Keratinocyte (primary cell): ENCODE measurements at regions not wholly inside any gene's neighbourhood (a gene's known extent, or its start where the extent isn't known, plus 50 kb on each side); places are given as distances from the start of the nearest gene placed in this dataset.
"Not testable (repeated sequence)": the region's sequence is repeated elsewhere in the genome, so short reads cannot be mapped to it uniquely, and the experiment has no call there.

Source experiments
- DNase-seq: peaks from one replicate; pipeline ENCODE4 v3.0.0-alpha.2; 2011; ENCODE audit warnings: low read depth, missing footprints, low spot score
- FAIRE-seq: peaks from 2 replicates; lab custom pipeline; 2011; peaks lifted over from hg19 to GRCh38; lab: Jason Lieb, UNC
- H2AFZ ChIP-seq: 2 replicates; pipeline ENCODE4 v1.6.0; 2012; ENCODE audit warnings: low read length, control low read depth, inconsistent platforms; ENCODE audit not compliant: control insufficient read depth
- H3K27ac ChIP-seq: 2 replicates; pipeline ENCODE4 v1.5.1; 2011; ENCODE audit warnings: low read length; ENCODE audit not compliant: control insufficient read depth, insufficient read depth
- H3K27me3 ChIP-seq: 3 replicates; pipeline ENCODE4 v1.6.0; 2011; ENCODE audit warnings: low read length; ENCODE audit not compliant: control insufficient read depth, insufficient read depth; ENCODE audit errors: extremely low read depth
- H3K36me3 ChIP-seq, 2 experiments: 2 replicates in 1 of 2; 3 replicates in 1 of 2; pipeline ENCODE4 v1.5.1; 2011; ENCODE audit warnings: low read length in 2 of 2, mild to moderate bottlenecking in 1 of 2; ENCODE audit not compliant: control insufficient read depth in 2 of 2, insufficient read depth in 2 of 2; ENCODE audit errors: extremely low read depth in 1 of 2
- H3K4me1 ChIP-seq: 3 replicates; pipeline ENCODE4 v1.5.1; 2011; ENCODE audit warnings: low read length; ENCODE audit not compliant: control insufficient read depth, insufficient read depth; ENCODE audit errors: extremely low read depth
- H3K4me2 ChIP-seq: 3 replicates; pipeline ENCODE4 v1.6.0; 2011; ENCODE audit warnings: low read depth, low read length; ENCODE audit not compliant: control insufficient read depth, insufficient read depth; ENCODE audit errors: extremely low read depth
- H3K4me3 ChIP-seq, 3 experiments: fragments of 200-600 bp in 1 of 3; sonication (generic) in 1 of 3; 2 replicates in 2 of 3; 3 replicates in 1 of 3; pipeline ENCODE4 v1.5.1; 2011 to 2016; ENCODE audit warnings: low read length in 3 of 3, mild to moderate bottlenecking in 3 of 3, control low read depth in 2 of 3, inconsistent platforms in 1 of 3, low read depth in 1 of 3, mixed read lengths in 1 of 3, mixed run types in 1 of 3, moderate library complexity in 1 of 3; ENCODE audit not compliant: control insufficient read depth in 2 of 3, insufficient read depth in 2 of 3; ENCODE audit errors: extremely low read depth in 1 of 3
- H3K79me2 ChIP-seq: 2 replicates; pipeline ENCODE4 v1.6.0; 2012; ENCODE audit warnings: low read length; ENCODE audit not compliant: control insufficient read depth, insufficient read depth
- H3K9ac ChIP-seq: 3 replicates; pipeline ENCODE4 v1.6.0; 2011; ENCODE audit warnings: low read length; ENCODE audit not compliant: control insufficient read depth, insufficient read depth; ENCODE audit errors: extremely low read depth
- H3K9me1 ChIP-seq: 3 replicates; pipeline ENCODE4 v1.6.0; 2011; ENCODE audit warnings: low read length; ENCODE audit not compliant: control insufficient read depth, insufficient read depth; ENCODE audit errors: extremely low read depth
- H3K9me3 ChIP-seq: 2 replicates; pipeline ENCODE4 v1.5.1; 2012; ENCODE audit warnings: low read depth, low read length; ENCODE audit not compliant: control insufficient read depth
- H4K20me1 ChIP-seq: 3 replicates; pipeline ENCODE4 v1.6.0; 2011; ENCODE audit warnings: low read length; ENCODE audit not compliant: control insufficient read depth, insufficient read depth; ENCODE audit errors: extremely low read depth
- CTCF ChIP-seq, 3 experiments: IDR thresholded peaks in 1 of 3; conservative IDR thresholded peaks in 1 of 3; optimal IDR thresholded peaks in 1 of 3; 2 replicates in 2 of 3; 3 replicates in 1 of 3; pipeline versions ENCODE3 to v1.5.1; 2011; ENCODE audit warnings: low read length in 3 of 3, mild to moderate bottlenecking in 3 of 3, moderate library complexity in 2 of 3, control low read depth in 1 of 3, inconsistent platforms in 1 of 3; ENCODE audit not compliant: insufficient read depth in 2 of 3; ENCODE audit errors: extremely low read depth in 1 of 3
- EZH2 ChIP-seq: IDR thresholded peaks from one replicate; pipeline ENCODE4 v1.6.1; 2012; ENCODE audit warnings: inconsistent platforms, mild to moderate bottlenecking, low read length, moderate library complexity
- dilution Hi-C: fragments of 300-500 bp; cut with MboI; formaldehyde crosslinking; loops from one replicate; pipeline ENCODE4 v1.7.0; 2020; ENCODE audit warnings: low sequenced_read_pairs; ENCODE audit not compliant: extremely low pct_ligation_motif_present

- dilution Hi-C loops, result no loop called here
Observed at GRCh38 chr2:61597300-61598289, 59.4 kb upstream of the XPO1 start.

GRCh38 chr2:61594201-61594600 is 56.0 kb upstream of the XPO1 start:
- dilution Hi-C loops, H3K9me3 ChIP-seq, H3K4me3 ChIP-seq, H3K9ac ChIP-seq, H3K4me2 ChIP-seq, H3K36me3 ChIP-seq, H4K20me1 ChIP-seq, H3K79me2 ChIP-seq, DNase-seq, H3K27me3 ChIP-seq, H2AFZ ChIP-seq, FAIRE-seq, H3K9me1 ChIP-seq, H3K27ac ChIP-seq, H3K4me1 ChIP-seq: not testable (repeated sequence)

More at GRCh38 chr2:61597300-61598289, 59.4 kb upstream of the XPO1 start:
- no peaks in the 10 kb centered on the region for H3K27me3 ChIP-seq
- FAIRE-seq (no peak), DNase-seq (no peak)
- no peak for TF ChIP-seq EZH2
- TF ChIP-seq CTCF (optimal IDR thresholded peaks at IDR 0.05 in 1 of 3, IDR thresholded peaks at IDR 0.05 in 1 of 3, conservative IDR thresholded peaks at IDR 0.05 in 1 of 3; ENCODE audit: extremely low read depth in 1 of 3, insufficient read depth in 2 of 3, low read length in 3 of 3), result no peak
- H3K36me3 ChIP-seq, result no peaks in the 10 kb centered on the region
- H3K9me3 ChIP-seq, result no peaks in the 10 kb centered on the region
- no peak overlapping the region for H3K4me3 ChIP-seq
- H3K27ac ChIP-seq, result no peak overlapping the region
- H4K20me1 ChIP-seq, result no peaks in the 10 kb centered on the region
- H3K4me2 ChIP-seq, result no peak overlapping the region
- no peaks in the 10 kb centered on the region for H3K79me2 ChIP-seq
- no peaks in the 10 kb centered on the region for H3K9me1 ChIP-seq
- no peak overlapping the region for H3K9ac ChIP-seq
- H3K4me1 ChIP-seq, result peaks cover 7% of the 10 kb centered on the region
- no peak overlapping the region for H2AFZ ChIP-seq

GRCh38 chr2:61593648-61594047 is 55.5 kb upstream of the XPO1 start:
- H3K4me3 ChIP-seq, H3K4me1 ChIP-seq: not testable (repeated sequence)

More at GRCh38 chr2:61593648-61594047, 55.5 kb upstream of the XPO1 start:
- dilution Hi-C loops, H3K27ac ChIP-seq, H2AFZ ChIP-seq, H3K9me3 ChIP-seq, H3K27me3 ChIP-seq, H3K4me2 ChIP-seq, H4K20me1 ChIP-seq, H3K9me1 ChIP-seq, H3K36me3 ChIP-seq, H3K79me2 ChIP-seq, FAIRE-seq, H3K9ac ChIP-seq, DNase-seq: not testable (repeated sequence)
